HepG2 (cell line): ENCODE measurements at regions not wholly inside any gene's neighbourhood (a gene's known extent, or its start where the extent isn't known, plus 50 kb on each side); places are given as distances from the start of the nearest gene placed in this dataset.

Experiments used
- ARHGAP35 ChIP-seq: sonication (generic); formaldehyde crosslinking; IDR thresholded peaks from 2 replicates; pipeline ENCODE4 v1.9.0; 2022; ENCODE audit warnings: mild to moderate bottlenecking, inconsistent platforms, moderate library complexity, missing genetic modification reagents, borderline replicate concordance
- ERF ChIP-seq: IDR thresholded peaks from 2 replicates; pipeline ENCODE4 v1.6.1; 2018; ENCODE audit warnings: missing biosample characterization, missing genetic modification reagents
- FOXO1 ChIP-seq: sonication (generic); formaldehyde crosslinking; IDR thresholded peaks from 2 replicates; pipeline ENCODE4 v1.4.0; 2020; ENCODE audit warnings: missing genetic modification reagents
- FOXP1 ChIP-seq, 2 experiments: fragments of 450-650 bp in 1 of 2; IDR thresholded peaks; 2 replicates each; pipeline ENCODE4 v1.6.1; 2017 to 2018; ENCODE audit warnings: antibody characterized with exemption in 1 of 2
- HNRNPH1 ChIP-seq: fragments of 200-400 bp; formaldehyde crosslinking; optimal IDR thresholded peaks from 2 replicates; pipeline ENCODE3; 2017; ENCODE audit warnings: mild to moderate bottlenecking, low read depth, low read length
- ISL2 ChIP-seq: sonication (generic); formaldehyde crosslinking; IDR thresholded peaks from 2 replicates; pipeline ENCODE4 v1.5.0; 2020; ENCODE audit warnings: missing genetic modification reagents
- JDP2 ChIP-seq: sonication (generic); formaldehyde crosslinking; IDR thresholded peaks from 2 replicates; pipeline ENCODE4 v1.8.1; 2022; ENCODE audit warnings: missing genetic modification reagents, borderline replicate concordance
- KDM2A ChIP-seq: sonication (generic); formaldehyde crosslinking; IDR thresholded peaks from 2 replicates; pipeline ENCODE4 v1.4.0; 2020; ENCODE audit warnings: low read depth, missing genetic modification reagents, borderline replicate concordance
- MIER3 ChIP-seq: IDR thresholded peaks from 2 replicates; pipeline ENCODE4 v1.6.1; 2016; ENCODE audit warnings: missing compliant biosample characterization, borderline replicate concordance
- NR2F6 ChIP-seq, 2 experiments: IDR thresholded peaks; 2 replicates each; pipeline ENCODE4 v1.6.1; 2016; ENCODE audit warnings: antibody characterized with exemption in 1 of 2, mild to moderate bottlenecking in 1 of 2
- PHF8 ChIP-seq: sonication (generic); formaldehyde crosslinking; IDR thresholded peaks from 2 replicates; pipeline ENCODE4 v1.5.0; 2020; ENCODE audit warnings: missing genetic modification reagents
- RFX3 ChIP-seq: IDR thresholded peaks from 2 replicates; pipeline ENCODE4 v1.6.1; 2016; ENCODE audit warnings: missing biosample characterization, missing genetic modification reagents
- SMAD9 ChIP-seq: sonication (generic); formaldehyde crosslinking; IDR thresholded peaks from 2 replicates; pipeline ENCODE4 v1.5.1; 2020; ENCODE audit warnings: mild to moderate bottlenecking, missing genetic modification reagents
- TARDBP ChIP-seq: sonication (generic); formaldehyde crosslinking; IDR thresholded peaks from 2 replicates; pipeline ENCODE4 v1.8.0; 2022; ENCODE audit warnings: mild to moderate bottlenecking, missing genetic modification reagents
- U2AF1 ChIP-seq: fragments of 200-400 bp; formaldehyde crosslinking; optimal IDR thresholded peaks from 2 replicates; pipeline ENCODE3; 2017; ENCODE audit warnings: mild to moderate bottlenecking, low read depth, low read length
- ZNF12 ChIP-seq: sonication (generic); formaldehyde crosslinking; IDR thresholded peaks from 2 replicates; pipeline ENCODE4 v1.5.0; 2020; ENCODE audit warnings: missing genetic modification reagents
- ZNF34 ChIP-seq: sonication (generic); formaldehyde crosslinking; IDR thresholded peaks from 2 replicates; pipeline ENCODE4 v1.4.0; 2020; ENCODE audit warnings: mild to moderate bottlenecking, missing genetic modification reagents, borderline replicate concordance
- ZNF564 ChIP-seq: sonication (generic); formaldehyde crosslinking; IDR thresholded peaks from 2 replicates; pipeline ENCODE4 v1.8.1; 2023; ENCODE audit warnings: mild to moderate bottlenecking, missing genetic modification reagents
- ZNF703 ChIP-seq: sonication (generic); formaldehyde crosslinking; IDR thresholded peaks from 2 replicates; pipeline ENCODE4 v1.5.1; 2020; ENCODE audit warnings: missing genetic modification reagents, mild to moderate bottlenecking, moderate library complexity, borderline replicate concordance
- TF ChIP-seq, protein P1 (sequence below): sonication (generic); formaldehyde crosslinking; IDR thresholded peaks from 2 replicates; pipeline ENCODE4 v1.4.0; 2020; ENCODE audit warnings: mild to moderate bottlenecking, missing genetic modification reagents
- TF ChIP-seq, protein P2 (sequence below): IDR thresholded peaks from 2 replicates; pipeline ENCODE4 v1.6.1; 2018; ENCODE audit warnings: missing genetic modification reagents
- TF ChIP-seq, protein P3 (sequence below): IDR thresholded peaks from 2 replicates; pipeline ENCODE4 v1.6.1; 2016; ENCODE audit warnings: low read depth, borderline replicate concordance
- TF ChIP-seq, protein P4 (sequence below): sonication (generic); formaldehyde crosslinking; IDR thresholded peaks from 2 replicates; pipeline ENCODE4 v1.4.0; 2020; ENCODE audit warnings: missing genetic modification reagents
- TF ChIP-seq, protein P5 (sequence below), 2 experiments: IDR thresholded peaks; 2 replicates each; pipeline ENCODE4 v1.6.1; 2011 to 2012; ENCODE audit warnings: low read length in 2 of 2, borderline replicate concordance in 1 of 2, low read depth in 1 of 2, mild to moderate bottlenecking in 1 of 2, moderate library complexity in 1 of 2

DNA sequence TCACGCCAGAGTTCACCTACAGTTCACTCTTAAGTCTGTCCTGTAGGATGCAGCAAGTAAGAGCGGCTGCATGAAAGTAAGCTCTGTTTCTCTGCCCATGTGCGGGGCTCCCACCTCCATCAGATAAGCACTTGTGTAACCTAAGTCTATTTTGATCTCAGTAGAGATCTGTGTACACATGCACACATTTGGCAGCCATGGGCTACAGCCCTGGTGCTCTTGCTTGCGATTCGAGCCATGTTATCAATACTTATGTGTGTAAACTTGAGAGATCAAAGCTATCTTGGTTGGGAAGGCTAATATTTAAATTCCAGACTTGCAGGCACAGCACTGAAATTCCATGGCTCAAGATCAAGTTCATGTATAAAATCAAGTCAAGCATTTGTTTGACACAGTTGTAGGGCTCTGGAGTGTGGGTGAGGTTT is 244.7 kb upstream of the FGGY start (continued):
- TF ChIP-seq, protein P1, sequence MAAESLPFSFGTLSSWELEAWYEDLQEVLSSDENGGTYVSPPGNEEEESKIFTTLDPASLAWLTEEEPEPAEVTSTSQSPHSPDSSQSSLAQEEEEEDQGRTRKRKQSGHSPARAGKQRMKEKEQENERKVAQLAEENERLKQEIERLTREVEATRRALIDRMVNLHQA (CRISPR knock-in tag) = 0 out of 2 replicates have a peak, but pooled peaks have one; percentile 33
- TF ChIP-seq ERF (CRISPR knock-in tag) = peak; percentile 89; the same call in 1 of the 2 replicates
- TF ChIP-seq ZNF703 = peak; percentile 97
- TF ChIP-seq, protein P2, sequence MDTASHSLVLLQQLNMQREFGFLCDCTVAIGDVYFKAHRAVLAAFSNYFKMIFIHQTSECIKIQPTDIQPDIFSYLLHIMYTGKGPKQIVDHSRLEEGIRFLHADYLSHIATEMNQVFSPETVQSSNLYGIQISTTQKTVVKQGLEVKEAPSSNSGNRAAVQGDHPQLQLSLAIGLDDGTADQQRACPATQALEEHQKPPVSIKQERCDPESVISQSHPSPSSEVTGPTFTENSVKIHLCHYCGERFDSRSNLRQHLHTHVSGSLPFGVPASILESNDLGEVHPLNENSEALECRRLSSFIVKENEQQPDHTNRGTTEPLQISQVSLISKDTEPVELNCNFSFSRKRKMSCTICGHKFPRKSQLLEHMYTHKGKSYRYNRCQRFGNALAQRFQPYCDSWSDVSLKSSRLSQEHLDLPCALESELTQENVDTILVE (CRISPR knock-in tag) = peak; percentile 84; the same call in 1 of the 2 replicates
- peak; percentile 41; the same call in 1 of the 2 replicates for TF ChIP-seq PHF8 (CRISPR knock-in tag)
- TF ChIP-seq FOXO1 (CRISPR knock-in tag) = peak; percentile 97
- TF ChIP-seq ARHGAP35 (CRISPR knock-in tag) = peak; percentile 76; the same call in 1 of the 2 replicates
- TF ChIP-seq, protein P3, sequence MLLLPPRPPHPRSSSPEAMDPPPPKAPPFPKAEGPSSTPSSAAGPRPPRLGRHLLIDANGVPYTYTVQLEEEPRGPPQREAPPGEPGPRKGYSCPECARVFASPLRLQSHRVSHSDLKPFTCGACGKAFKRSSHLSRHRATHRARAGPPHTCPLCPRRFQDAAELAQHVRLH = 0 out of 2 replicates have a peak, but pooled peaks have one; percentile 23
- peak; percentile 64; the same call in 1 of the 2 replicates for TF ChIP-seq JDP2 (CRISPR knock-in tag)
- peak; percentile 19; the same call in 1 of the 2 replicates for TF ChIP-seq RFX3 (CRISPR knock-in tag)
- peak; percentile 40; the same call in 1 of the 2 replicates for TF ChIP-seq ZNF564 (CRISPR knock-in tag)
- TF ChIP-seq ZNF12 (CRISPR knock-in tag) = 0 out of 2 replicates have a peak, but pooled peaks have one; percentile 39
- TF ChIP-seq HNRNPH1 = no peak
- TF ChIP-seq, protein P4, sequence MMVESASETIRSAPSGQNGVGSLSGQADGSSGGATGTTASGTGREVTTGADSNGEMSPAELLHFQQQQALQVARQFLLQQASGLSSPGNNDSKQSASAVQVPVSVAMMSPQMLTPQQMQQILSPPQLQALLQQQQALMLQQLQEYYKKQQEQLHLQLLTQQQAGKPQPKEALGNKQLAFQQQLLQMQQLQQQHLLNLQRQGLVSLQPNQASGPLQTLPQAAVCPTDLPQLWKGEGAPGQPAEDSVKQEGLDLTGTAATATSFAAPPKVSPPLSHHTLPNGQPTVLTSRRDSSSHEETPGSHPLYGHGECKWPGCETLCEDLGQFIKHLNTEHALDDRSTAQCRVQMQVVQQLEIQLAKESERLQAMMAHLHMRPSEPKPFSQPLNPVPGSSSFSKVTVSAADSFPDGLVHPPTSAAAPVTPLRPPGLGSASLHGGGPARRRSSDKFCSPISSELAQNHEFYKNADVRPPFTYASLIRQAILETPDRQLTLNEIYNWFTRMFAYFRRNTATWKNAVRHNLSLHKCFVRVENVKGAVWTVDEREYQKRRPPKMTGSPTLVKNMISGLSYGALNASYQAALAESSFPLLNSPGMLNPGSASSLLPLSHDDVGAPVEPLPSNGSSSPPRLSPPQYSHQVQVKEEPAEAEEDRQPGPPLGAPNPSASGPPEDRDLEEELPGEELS = peak; percentile 97
- TF ChIP-seq, protein P5, sequence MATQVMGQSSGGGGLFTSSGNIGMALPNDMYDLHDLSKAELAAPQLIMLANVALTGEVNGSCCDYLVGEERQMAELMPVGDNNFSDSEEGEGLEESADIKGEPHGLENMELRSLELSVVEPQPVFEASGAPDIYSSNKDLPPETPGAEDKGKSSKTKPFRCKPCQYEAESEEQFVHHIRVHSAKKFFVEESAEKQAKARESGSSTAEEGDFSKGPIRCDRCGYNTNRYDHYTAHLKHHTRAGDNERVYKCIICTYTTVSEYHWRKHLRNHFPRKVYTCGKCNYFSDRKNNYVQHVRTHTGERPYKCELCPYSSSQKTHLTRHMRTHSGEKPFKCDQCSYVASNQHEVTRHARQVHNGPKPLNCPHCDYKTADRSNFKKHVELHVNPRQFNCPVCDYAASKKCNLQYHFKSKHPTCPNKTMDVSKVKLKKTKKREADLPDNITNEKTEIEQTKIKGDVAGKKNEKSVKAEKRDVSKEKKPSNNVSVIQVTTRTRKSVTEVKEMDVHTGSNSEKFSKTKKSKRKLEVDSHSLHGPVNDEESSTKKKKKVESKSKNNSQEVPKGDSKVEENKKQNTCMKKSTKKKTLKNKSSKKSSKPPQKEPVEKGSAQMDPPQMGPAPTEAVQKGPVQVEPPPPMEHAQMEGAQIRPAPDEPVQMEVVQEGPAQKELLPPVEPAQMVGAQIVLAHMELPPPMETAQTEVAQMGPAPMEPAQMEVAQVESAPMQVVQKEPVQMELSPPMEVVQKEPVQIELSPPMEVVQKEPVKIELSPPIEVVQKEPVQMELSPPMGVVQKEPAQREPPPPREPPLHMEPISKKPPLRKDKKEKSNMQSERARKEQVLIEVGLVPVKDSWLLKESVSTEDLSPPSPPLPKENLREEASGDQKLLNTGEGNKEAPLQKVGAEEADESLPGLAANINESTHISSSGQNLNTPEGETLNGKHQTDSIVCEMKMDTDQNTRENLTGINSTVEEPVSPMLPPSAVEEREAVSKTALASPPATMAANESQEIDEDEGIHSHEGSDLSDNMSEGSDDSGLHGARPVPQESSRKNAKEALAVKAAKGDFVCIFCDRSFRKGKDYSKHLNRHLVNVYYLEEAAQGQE (IDR thresholded peaks at IDR 0.05; ENCODE audit: borderline replicate concordance in 1 of 2, low read depth in 1 of 2, low read length in 2 of 2) = peak in 1 of 2 experiments; percentile 81; a peak in 2 of 4 replicates
- peak; percentile 98 for TF ChIP-seq ISL2 (CRISPR knock-in tag)
- peak; percentile 95 for TF ChIP-seq TARDBP (CRISPR knock-in tag)
- TF ChIP-seq SMAD9 (CRISPR knock-in tag) = no peak
- TF ChIP-seq ZNF34 (CRISPR knock-in tag) = 0 out of 2 replicates have a peak, but pooled peaks have one; percentile 41
- no peak for TF ChIP-seq FOXP1 (IDR thresholded peaks at IDR 0.05)
- TF ChIP-seq FOXP1 (CRISPR knock-in tag; IDR thresholded peaks at IDR 0.05) = peak; percentile 95
- TF ChIP-seq U2AF1 = no peak
- peak; percentile 77 for TF ChIP-seq NR2F6 (IDR thresholded peaks at IDR 0.05)
- peak; percentile 80 for TF ChIP-seq NR2F6 (CRISPR knock-in tag; IDR thresholded peaks at IDR 0.05)
- TF ChIP-seq KDM2A (CRISPR knock-in tag) = peak; percentile 65
- TF ChIP-seq MIER3 (CRISPR knock-in tag) = peak; percentile 88; the same call in 1 of the 2 replicates
